ENCODE measurements at regions not wholly inside any gene's neighbourhood (a gene's known extent, or its start where the extent isn't known, plus 50 kb on each side); places are given as distances from the start of the nearest gene placed in this dataset.
A peak's percentile ranks its signal among the peaks of the same experiment; 100 is the strongest.
"Not testable (repeated sequence)": the region's sequence is repeated elsewhere in the genome, so short reads cannot be mapped to it uniquely, and the experiment has no call there.

GRCh38 chr6:145090801-145091585 lies 644.3 kb downstream of the EPM2A start:
- DNase-seq (ENCODE audit: low spot score) (no peak), ATAC-seq (peak; percentile 74)
- intact Hi-C loops (cut with DNase I) = no loop called here

GRCh38 chr6:145091586-145092142 lies 643.7 kb downstream of the EPM2A start:
- no peak for DNase-seq (ENCODE audit: low spot score)
- ATAC-seq = no peak
- intact Hi-C loops (cut with DNase I) = no loop called here

GRCh38 chr6:145092554-145092953 lies 642.8 kb downstream of the EPM2A start:
- intact Hi-C loops (cut with DNase I) = no loop called here
- no peak for DNase-seq (ENCODE audit: low spot score)
- no peak for ATAC-seq

GRCh38 chr6:145093226-145093625 lies 642.1 kb downstream of the EPM2A start:
- DNase-seq (ENCODE audit: low spot score) (no peak), ATAC-seq (no peak)
- intact Hi-C loops (cut with DNase I) = no loop called here

GRCh38 chr6:145096846-145097245 lies 638.5 kb downstream of the EPM2A start:
- no peak for ATAC-seq
- intact Hi-C loops (cut with DNase I) = no loop called here
- DNase-seq (ENCODE audit: low spot score) = no peak

- intact Hi-C loops (cut with DNase I); DNase-seq (ENCODE audit: low spot score); ATAC-seq: not testable (repeated sequence)
These were observed 637.2 kb downstream of the EPM2A start for GRCh38 chr6:145098127-145098526.

- ATAC-seq (no peak), DNase-seq (ENCODE audit: low spot score) (no peak)
- intact Hi-C loops (cut with DNase I) = no loop called here
These were observed 635.6 kb downstream of the EPM2A start for GRCh38 chr6:145099713-145100112.

GRCh38 chr6:145110109-145110508 lies 625.2 kb downstream of the EPM2A start:
- intact Hi-C loops (cut with DNase I) = no loop called here
- DNase-seq (ENCODE audit: low spot score) (no peak), ATAC-seq (no peak)

GRCh38 chr6:145111407-145111806 lies 623.9 kb downstream of the EPM2A start:
- intact Hi-C loops (cut with DNase I); DNase-seq (ENCODE audit: low spot score); ATAC-seq: not testable (repeated sequence)

- intact Hi-C loops (cut with DNase I) = no loop called here
- no peak for DNase-seq (ENCODE audit: low spot score)
- ATAC-seq = no peak
These were observed 622.6 kb downstream of the EPM2A start for GRCh38 chr6:145112711-145113148.

- ATAC-seq (no peak), DNase-seq (ENCODE audit: low spot score) (no peak)
- intact Hi-C loops (cut with DNase I) = no loop called here
These were observed 619.7 kb downstream of the EPM2A start for GRCh38 chr6:145115638-145116037.

- no peak for DNase-seq (ENCODE audit: low spot score)
- intact Hi-C loops (cut with DNase I) = no loop called here
- no peak for ATAC-seq
These were observed 618.6 kb downstream of the EPM2A start for GRCh38 chr6:145116591-145117178.

GRCh38 chr6:145118224-145118623 lies 617.1 kb downstream of the EPM2A start:
- intact Hi-C loops (cut with DNase I) = no loop called here
- DNase-seq (ENCODE audit: low spot score) (no peak), ATAC-seq (no peak)

GRCh38 chr6:145119081-145119480 lies 616.2 kb downstream of the EPM2A start:
- intact Hi-C loops (cut with DNase I) = no loop called here
- no peak for DNase-seq (ENCODE audit: low spot score)
- ATAC-seq = no peak

GRCh38 chr6:145132709-145133108 lies 602.6 kb downstream of the EPM2A start:
- intact Hi-C loops (cut with DNase I) = no loop called here
- ATAC-seq = no peak
- no peak for DNase-seq (ENCODE audit: low spot score)

- intact Hi-C loops (cut with DNase I) = no loop called here
- ATAC-seq = no peak
These were observed 599.6 kb downstream of the EPM2A start for GRCh38 chr6:145135702-145136101.

GRCh38 chr6:145137425-145137824 lies 597.9 kb downstream of the EPM2A start:
- ATAC-seq = no peak
- DNase-seq (ENCODE audit: low spot score) = no peak
- intact Hi-C loops (cut with DNase I) = no loop called here

More at GRCh38 chr6:145135702-145136101, 599.6 kb downstream of the EPM2A start:
- no peak for DNase-seq (ENCODE audit: low spot score)

- intact Hi-C loops (cut with DNase I) = no loop called here
- ATAC-seq (no peak), DNase-seq (ENCODE audit: low spot score) (no peak)
These were observed 596.7 kb downstream of the EPM2A start for GRCh38 chr6:145138469-145139139.

- no peak for ATAC-seq
- intact Hi-C loops (cut with DNase I) = no loop called here
- DNase-seq (ENCODE audit: low spot score) = no peak
These were observed 596.0 kb downstream of the EPM2A start for GRCh38 chr6:145139140-145139850.

All from sciatic nerve (tissue), 2 donors.